Activated CD4-positive, CD25-positive, alpha-beta regulatory T cell (primary cell): ENCODE measurements at regions not wholly inside any gene's neighbourhood (a gene's known extent, or its start where the extent isn't known, plus 50 kb on each side); places are given as distances from the start of the nearest gene placed in this dataset.

ENCODE experiments used
- DNase-seq, 4 experiments: peaks; one replicate each; lab custom pipeline; 2025; lab: John Stamatoyannopoulos, UW

DNA sequence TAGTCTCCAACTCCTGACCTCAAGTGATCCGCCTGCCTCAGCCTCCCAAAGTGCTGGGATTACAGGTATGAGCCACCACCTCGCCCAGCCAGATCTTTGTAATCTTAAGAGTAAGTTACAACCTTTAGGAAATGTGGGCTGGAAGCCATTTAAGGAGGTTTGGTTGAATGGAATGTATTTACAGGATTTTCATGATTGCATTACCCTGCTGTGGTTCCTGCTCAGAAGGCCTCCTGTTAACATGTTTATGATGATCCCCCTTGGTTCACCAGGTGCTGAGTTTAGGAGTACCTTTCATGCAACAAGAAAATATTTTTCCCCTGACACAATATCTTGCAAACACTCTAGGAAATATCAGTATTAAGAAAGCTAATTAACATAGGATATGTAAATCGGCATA, 187.4 kb upstream of the SH3BP4 start:
- DNase-seq = no peak

DNA sequence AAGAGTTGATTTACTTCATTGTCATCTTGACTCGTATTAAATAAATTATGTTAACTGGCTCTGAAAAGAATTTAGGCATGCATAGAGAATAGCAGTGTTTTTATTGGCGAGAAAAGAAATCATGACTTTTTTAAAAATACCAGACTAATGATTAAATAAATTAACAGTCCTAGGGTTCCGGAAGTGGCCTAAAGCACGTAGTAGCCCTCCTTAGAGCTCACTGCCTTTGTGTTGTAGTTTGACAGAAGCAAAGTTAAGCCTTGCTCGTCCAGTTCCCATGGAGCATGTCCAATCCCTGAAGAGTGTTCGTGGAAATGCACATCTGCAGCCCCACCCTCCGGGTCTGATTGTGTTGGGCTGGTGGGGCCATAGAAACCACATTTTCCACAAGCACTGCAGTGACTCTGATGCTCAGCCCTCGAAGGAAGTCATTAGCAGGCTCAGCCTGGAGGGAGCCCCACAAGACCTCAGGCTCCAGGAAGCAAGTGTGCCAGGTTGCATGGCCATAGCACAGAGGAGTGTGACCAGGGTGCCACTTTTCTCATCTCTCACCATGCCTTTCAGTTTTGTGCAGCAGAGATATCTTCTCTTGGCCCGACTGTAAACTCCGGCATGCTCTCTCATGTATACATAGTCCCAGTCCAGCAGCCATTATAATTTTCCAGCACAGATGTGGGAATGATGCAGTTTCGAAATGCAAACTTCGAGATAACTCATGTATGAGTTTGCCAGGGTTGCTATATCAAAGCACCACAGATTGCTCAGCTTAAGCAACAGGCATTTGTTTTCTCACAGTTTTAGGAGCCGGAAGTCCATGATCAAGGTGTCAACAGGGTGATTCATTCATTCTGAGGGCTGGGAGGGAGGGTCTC, 188.6 kb upstream of the SH3BP4 start:
- DNase-seq = no peak

- no peak for DNase-seq
These were observed 189.9 kb upstream of the SH3BP4 start for GRCh38 chr2:234761910-234762309.

DNA sequence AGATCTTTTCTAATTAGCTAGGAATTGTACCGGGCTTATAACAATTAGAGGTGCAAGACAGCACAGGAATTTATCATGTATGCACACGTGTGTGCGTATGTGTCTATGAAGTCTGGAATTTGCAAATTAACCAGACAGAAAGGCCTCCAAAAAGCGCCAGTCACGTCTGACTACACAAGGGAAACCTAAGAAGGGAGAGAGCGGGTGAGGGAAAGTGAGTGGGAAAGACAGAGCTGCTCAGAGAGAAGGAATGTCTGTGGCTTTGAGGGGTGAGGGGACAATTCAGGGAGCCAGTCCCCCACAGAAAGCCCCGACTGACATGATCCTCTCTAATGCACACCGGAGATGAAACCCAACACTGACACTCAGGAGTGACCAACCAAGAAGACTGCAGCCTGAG, 197.7 kb upstream of the SH3BP4 start:
- no peak for DNase-seq

DNA sequence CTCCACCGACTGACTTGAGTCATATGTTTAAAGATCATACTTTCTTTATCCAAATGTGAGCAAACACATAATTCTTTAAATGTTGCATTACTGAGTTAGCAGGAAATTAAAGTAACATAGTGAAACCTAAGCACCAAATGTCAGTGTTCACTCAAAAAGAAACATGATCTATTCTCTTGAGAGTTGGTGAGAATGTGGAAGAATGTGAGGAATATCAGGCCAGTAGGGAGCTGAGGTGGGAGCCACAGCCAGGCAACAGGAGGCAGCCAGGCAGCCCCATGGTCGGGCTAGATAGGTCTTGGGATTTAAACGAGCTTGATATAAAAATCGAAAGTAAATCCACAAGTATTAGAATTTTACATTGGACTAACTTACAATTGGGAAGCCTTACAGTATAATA, 198.1 kb upstream of the SH3BP4 start:
- no peak for DNase-seq

- DNase-seq = no peak
These were observed 198.9 kb upstream of the SH3BP4 start for GRCh38 chr2:234752966-234753365.

GRCh38 chr2:234751275-234751973, 200.4 kb upstream of the SH3BP4 start:
- no peak for DNase-seq

- DNase-seq = no peak
These were observed 203.8 kb upstream of the SH3BP4 start for GRCh38 chr2:234747833-234748559.

GRCh38 chr2:234747032-234747431, 204.8 kb upstream of the SH3BP4 start:
- no peak for DNase-seq

- DNase-seq = no peak
These were observed 206.5 kb upstream of the SH3BP4 start for GRCh38 chr2:234745347-234745746.

GRCh38 chr2:234741976-234742375, 209.8 kb upstream of the SH3BP4 start:
- DNase-seq = no peak

DNA sequence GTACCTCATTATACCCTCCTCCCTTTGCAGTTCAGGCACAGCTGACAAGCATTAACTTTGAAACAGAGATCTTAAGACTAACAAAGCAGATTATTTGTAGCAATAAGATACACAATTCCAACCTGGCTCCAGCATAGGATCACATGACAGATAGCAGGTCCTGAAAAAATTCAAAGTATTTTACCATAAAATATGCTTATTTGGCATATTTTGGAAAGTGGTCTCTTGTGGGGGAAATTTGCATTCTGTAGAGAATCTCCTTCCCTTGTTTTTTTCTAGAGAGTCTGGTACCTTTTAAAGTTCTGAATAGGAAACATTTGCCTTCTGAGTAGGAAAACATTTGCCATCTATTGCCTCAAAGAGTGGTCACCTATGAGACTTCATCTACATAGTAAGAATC, 212.8 kb upstream of the SH3BP4 start:
- no peak for DNase-seq

- DNase-seq = no peak
These were observed 216.0 kb upstream of the SH3BP4 start for GRCh38 chr2:234735829-234736228.

DNA sequence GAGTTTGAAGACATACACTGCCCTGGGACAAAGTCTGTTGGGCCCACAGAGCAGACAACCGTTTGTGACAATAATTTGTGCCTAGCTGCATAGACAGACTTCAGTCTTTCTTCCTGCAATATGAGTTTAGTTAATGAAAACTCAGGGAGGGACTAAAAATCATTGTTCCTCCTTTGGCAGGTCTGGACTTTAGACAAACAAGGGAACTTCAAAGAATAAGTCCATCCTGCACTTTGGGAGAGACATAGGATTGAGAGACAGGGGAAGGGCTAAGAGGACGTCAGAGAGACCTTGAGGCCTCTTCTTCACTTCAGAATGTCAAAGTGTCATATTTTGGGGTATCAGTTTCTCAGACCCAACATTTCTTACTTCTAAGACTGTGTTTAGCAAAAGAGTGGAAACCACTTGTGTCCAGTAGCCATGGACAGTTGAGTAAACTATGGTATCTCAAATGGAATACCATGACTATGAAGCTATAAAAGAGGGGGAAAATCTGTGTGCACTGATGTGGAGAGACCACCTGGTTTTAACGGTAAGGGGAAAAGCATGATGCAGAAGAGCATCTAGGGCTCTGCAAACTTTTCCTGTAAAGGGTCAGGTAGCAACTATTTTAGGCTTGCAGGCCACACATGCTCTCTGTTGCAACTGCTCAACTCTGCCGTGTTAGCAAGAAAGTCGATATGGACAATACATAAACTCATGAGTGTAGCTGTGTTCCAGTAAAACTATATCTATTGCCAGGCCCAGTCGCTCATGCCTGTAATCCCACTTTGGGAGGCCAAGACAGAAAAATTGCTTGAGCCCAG, 217.8 kb upstream of the SH3BP4 start:
- DNase-seq = no peak

DNA sequence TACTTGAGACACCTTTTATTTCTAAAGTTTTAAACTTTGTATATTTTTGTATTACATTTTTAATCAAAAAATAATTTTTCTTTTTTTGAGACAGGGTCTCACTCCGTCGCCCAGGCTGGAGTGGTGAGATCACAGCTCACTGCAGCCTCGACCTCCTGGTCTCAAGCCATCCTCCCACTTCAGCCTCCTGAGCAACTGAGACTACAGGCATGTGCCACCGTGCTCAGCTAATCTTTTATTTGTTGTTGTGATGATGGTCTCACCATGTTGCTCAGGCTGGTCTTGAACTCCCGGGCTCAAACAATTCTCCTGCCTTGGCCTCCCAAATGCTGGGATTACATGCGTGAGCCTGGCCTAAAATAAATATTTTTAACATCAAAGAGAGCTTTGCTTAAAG, 218.7 kb upstream of the SH3BP4 start:
- DNase-seq = no peak

GRCh38 chr2:234732404-234733092, 219.3 kb upstream of the SH3BP4 start:
- no peak for DNase-seq

GRCh38 chr2:234731236-234731635, 220.6 kb upstream of the SH3BP4 start:
- DNase-seq = no peak

GRCh38 chr2:234730066-234730640, 221.7 kb upstream of the SH3BP4 start:
- no peak for DNase-seq

- DNase-seq = no peak
These were observed 226.1 kb upstream of the SH3BP4 start for GRCh38 chr2:234725528-234726264.

GRCh38 chr2:234724850-234725249, 227.0 kb upstream of the SH3BP4 start:
- DNase-seq = no peak
